ENCODE measurements at regions not wholly inside any gene's neighbourhood (a gene's known extent, or its start where the extent isn't known, plus 50 kb on each side); places are given as distances from the start of the nearest gene placed in this dataset.

DNA sequence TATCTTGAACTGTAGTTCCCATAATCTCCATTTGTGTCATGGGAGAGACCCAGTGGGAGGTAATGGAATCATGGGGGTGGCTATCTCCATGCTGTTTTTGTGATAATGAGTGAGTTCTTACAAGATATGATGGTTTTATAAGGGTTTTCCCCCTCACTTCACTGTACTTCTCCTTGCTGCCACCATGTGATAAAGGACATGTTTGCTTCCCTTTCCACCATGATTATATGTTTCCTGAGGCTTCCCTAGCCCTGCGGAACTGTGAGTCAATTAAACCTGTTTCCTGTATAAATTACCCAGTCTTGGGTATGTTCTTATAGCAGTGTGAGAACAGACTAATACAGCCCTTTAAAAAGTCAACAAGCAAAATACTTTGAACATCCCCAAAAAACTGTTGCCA lies 427.7 kb downstream of the HTR7 start:
- H3K4me3 Mint-ChIP-seq = no peak overlapping the region
- intact Hi-C loops (cut with micrococcal nuclease) = no loop called here
- Histone ChIP-seq H3K4me2 (replicated peaks; ENCODE audit: low read depth, low read length, poor library complexity, severe bottlenecking) (no peak overlapping the region), H3K9ac (ENCODE audit: low read length) (no peak overlapping the region), H3K4me3 (ENCODE audit: control extremely low read depth in 1 of 5, extremely low read depth in 1 of 5, insufficient read depth in 1 of 5, low read depth in 2 of 5, low read length in 4 of 5) (no peak overlapping the region), H4K20me1 (ENCODE audit: control insufficient read depth, insufficient read depth, low read length, poor library complexity, severe bottlenecking) (no peaks in the 10 kb centered on the region), H3K36me3 (replicated peaks in 1 of 2; ENCODE audit: control extremely low read depth in 1 of 2, control insufficient read depth in 1 of 2, extremely low read depth in 1 of 2, insufficient read depth in 2 of 2, low read length in 1 of 2) (no peaks in the 10 kb centered on the region), H3K79me2 (ENCODE audit: control insufficient read depth, insufficient read depth, low read length) (no peaks in the 10 kb centered on the region), H3K27ac (ENCODE audit: low read length in 2 of 2) (no peak overlapping the region), H3K27me3 (replicated peaks in 1 of 4; ENCODE audit: control extremely low read depth in 1 of 4, control insufficient read depth in 3 of 4, insufficient read depth in 4 of 4, low read length in 3 of 4) (no peaks in the 10 kb centered on the region), H2AFZ (ENCODE audit: insufficient read depth, low read depth, low read length, poor library complexity, severe bottlenecking) (no peak overlapping the region), H3K4me1 (ENCODE audit: control insufficient read depth in 2 of 2, insufficient read depth in 2 of 2, low read length in 2 of 2) (no peaks in the 10 kb centered on the region), H3K9me3 (ENCODE audit: control extremely low read depth in 1 of 3, control insufficient read depth in 2 of 3, insufficient read depth in 1 of 3, low read length in 2 of 3) (no peaks in the 10 kb centered on the region)
- no peak for ATAC-seq (ENCODE audit: low read depth)
- whole genome bisulfite sequencing (ENCODE audit: insufficient coverage) = no CpG with 5 or more reads among the region's 1 CpG
- no peaks in the 10 kb centered on the region for H3K4me1 Mint-ChIP-seq
- no peak overlapping the region for H3K27ac Mint-ChIP-seq
- no peaks in the 10 kb centered on the region for H3K9me3 Mint-ChIP-seq (ENCODE audit: insufficient read depth)
- no peak for DNase-seq
- no peak for TF ChIP-seq EZH2 (IDR thresholded peaks at IDR 0.05; ENCODE audit: borderline replicate concordance, insufficient read depth, low read depth, low read length, poor library complexity, severe bottlenecking)
- ChIA-PET CTCF (no interaction called here), POLR2A (no interaction called here)
- peaks cover 4% of the 10 kb centered on the region for H3K27me3 Mint-ChIP-seq

DNA sequence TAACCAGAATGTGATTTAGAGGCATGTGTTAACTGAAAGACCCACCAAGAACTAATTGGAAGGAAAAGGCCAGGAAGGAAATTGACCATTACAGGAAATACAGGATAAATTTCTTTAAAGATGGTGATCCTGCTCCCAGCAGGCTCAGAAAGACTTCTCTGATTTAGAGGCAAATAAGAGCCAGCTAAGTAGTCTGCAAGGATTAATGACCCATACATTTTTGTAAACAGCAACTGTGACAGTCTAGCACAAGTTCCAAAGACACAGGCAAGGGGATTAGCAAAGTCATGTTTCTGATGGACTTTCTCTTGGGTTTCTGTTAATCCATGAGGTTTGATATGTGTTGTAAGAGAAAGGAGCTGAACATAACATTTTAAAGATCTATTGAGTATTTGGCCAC lies 425.0 kb downstream of the HTR7 start:
- Mint-ChIP-seq H3K4me1 (no peaks in the 10 kb centered on the region), H3K27me3 (peaks cover 13% of the 10 kb centered on the region), H3K4me3 (no peak overlapping the region), H3K27ac (no peak overlapping the region), H3K9me3 (ENCODE audit: insufficient read depth) (no peaks in the 10 kb centered on the region)
- ATAC-seq (ENCODE audit: low read depth) (no peak), DNase-seq (no peak)
- ChIA-PET POLR2A (no interaction called here), CTCF (no interaction called here)
- intact Hi-C loops (cut with micrococcal nuclease) = no loop called here
- TF ChIP-seq, protein P1, sequence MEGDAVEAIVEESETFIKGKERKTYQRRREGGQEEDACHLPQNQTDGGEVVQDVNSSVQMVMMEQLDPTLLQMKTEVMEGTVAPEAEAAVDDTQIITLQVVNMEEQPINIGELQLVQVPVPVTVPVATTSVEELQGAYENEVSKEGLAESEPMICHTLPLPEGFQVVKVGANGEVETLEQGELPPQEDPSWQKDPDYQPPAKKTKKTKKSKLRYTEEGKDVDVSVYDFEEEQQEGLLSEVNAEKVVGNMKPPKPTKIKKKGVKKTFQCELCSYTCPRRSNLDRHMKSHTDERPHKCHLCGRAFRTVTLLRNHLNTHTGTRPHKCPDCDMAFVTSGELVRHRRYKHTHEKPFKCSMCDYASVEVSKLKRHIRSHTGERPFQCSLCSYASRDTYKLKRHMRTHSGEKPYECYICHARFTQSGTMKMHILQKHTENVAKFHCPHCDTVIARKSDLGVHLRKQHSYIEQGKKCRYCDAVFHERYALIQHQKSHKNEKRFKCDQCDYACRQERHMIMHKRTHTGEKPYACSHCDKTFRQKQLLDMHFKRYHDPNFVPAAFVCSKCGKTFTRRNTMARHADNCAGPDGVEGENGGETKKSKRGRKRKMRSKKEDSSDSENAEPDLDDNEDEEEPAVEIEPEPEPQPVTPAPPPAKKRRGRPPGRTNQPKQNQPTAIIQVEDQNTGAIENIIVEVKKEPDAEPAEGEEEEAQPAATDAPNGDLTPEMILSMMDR (IDR thresholded peaks at IDR 0.05) = no peak
- TF ChIP-seq EZH2 (IDR thresholded peaks at IDR 0.05; ENCODE audit: borderline replicate concordance, insufficient read depth, low read depth, low read length, poor library complexity, severe bottlenecking) = no peak
- H3K27me3 ChIP-seq (replicated peaks in 1 of 4; ENCODE audit: control extremely low read depth in 1 of 4, control insufficient read depth in 3 of 4, insufficient read depth in 4 of 4, low read length in 3 of 4) = no peaks in the 10 kb centered on the region
- H3K79me2 ChIP-seq (ENCODE audit: control insufficient read depth, insufficient read depth, low read length) = no peaks in the 10 kb centered on the region
- H3K4me3 ChIP-seq (ENCODE audit: control extremely low read depth in 1 of 5, extremely low read depth in 1 of 5, insufficient read depth in 1 of 5, low read depth in 2 of 5, low read length in 4 of 5) = no peak overlapping the region
- H4K20me1 ChIP-seq (ENCODE audit: control insufficient read depth, insufficient read depth, low read length, poor library complexity, severe bottlenecking) = no peaks in the 10 kb centered on the region
- no peaks in the 10 kb centered on the region for H3K9me3 ChIP-seq (ENCODE audit: control extremely low read depth in 1 of 3, control insufficient read depth in 2 of 3, insufficient read depth in 1 of 3, low read length in 2 of 3)
- H3K4me1 ChIP-seq (ENCODE audit: control insufficient read depth in 2 of 2, insufficient read depth in 2 of 2, low read length in 2 of 2) = no peaks in the 10 kb centered on the region
- H2AFZ ChIP-seq (ENCODE audit: insufficient read depth, low read depth, low read length, poor library complexity, severe bottlenecking) = no peak overlapping the region
- no peak overlapping the region for H3K27ac ChIP-seq (ENCODE audit: low read length in 2 of 2)
- no peak overlapping the region for H3K9ac ChIP-seq (ENCODE audit: low read length)
- H3K4me2 ChIP-seq (replicated peaks; ENCODE audit: low read depth, low read length, poor library complexity, severe bottlenecking) = no peak overlapping the region
- no peaks in the 10 kb centered on the region for H3K36me3 ChIP-seq (replicated peaks in 1 of 2; ENCODE audit: control extremely low read depth in 1 of 2, control insufficient read depth in 1 of 2, extremely low read depth in 1 of 2, insufficient read depth in 2 of 2, low read length in 1 of 2)

All from B cell (primary cell).